ENCODE measurements at regions not wholly inside any gene's neighbourhood (a gene's known extent, or its start where the extent isn't known, plus 50 kb on each side); places are given as distances from the start of the nearest gene placed in this dataset.

- DNase-seq (ENCODE audit: low read depth): peak; percentile 99
Measured at GRCh38 chr21:38985568-38986378, 180.0 kb downstream of the ETS2 start.

- DNase-seq (ENCODE audit: low read depth): peak; percentile 94
Measured at GRCh38 chr21:38984982-38985567, 179.3 kb downstream of the ETS2 start.

- no peak for DNase-seq (ENCODE audit: low read depth)
Measured at GRCh38 chr21:38984568-38984967, 178.8 kb downstream of the ETS2 start.

- no peak for DNase-seq (ENCODE audit: low read depth)
Measured at GRCh38 chr21:38983560-38983959, 177.8 kb downstream of the ETS2 start.

- DNase-seq (ENCODE audit: low read depth): no peak
Measured at GRCh38 chr21:38982804-38983203, 177.1 kb downstream of the ETS2 start.

- DNase-seq (ENCODE audit: low read depth): peak; percentile 46
Measured at GRCh38 chr21:38982096-38982495, 176.4 kb downstream of the ETS2 start.

- no peak for DNase-seq (ENCODE audit: low read depth)
Measured at GRCh38 chr21:38980416-38981313, 174.9 kb downstream of the ETS2 start.

GRCh38 chr21:38979271-38980121 lies 173.8 kb downstream of the ETS2 start:
- peak; percentile 15 for DNase-seq (ENCODE audit: low read depth)

- no peak for DNase-seq (ENCODE audit: low read depth)
Measured at GRCh38 chr21:38976900-38977299, 171.2 kb downstream of the ETS2 start.

GRCh38 chr21:38973552-38973951 lies 167.8 kb downstream of the ETS2 start:
- no peak for DNase-seq (ENCODE audit: low read depth)

GRCh38 chr21:38972078-38972477 lies 166.3 kb downstream of the ETS2 start:
- no peak for DNase-seq (ENCODE audit: low read depth)

- DNase-seq (ENCODE audit: low read depth): no peak
Measured at GRCh38 chr21:38970765-38971164, 165.0 kb downstream of the ETS2 start.

- DNase-seq (ENCODE audit: low read depth): no peak
Measured at GRCh38 chr21:38968887-38969543, 163.3 kb downstream of the ETS2 start.

- peak; percentile 90 for DNase-seq (ENCODE audit: low read depth)
Measured at GRCh38 chr21:38965910-38966504, 160.3 kb downstream of the ETS2 start.

- DNase-seq (ENCODE audit: low read depth): no peak
Measured at GRCh38 chr21:38965241-38965640, 159.5 kb downstream of the ETS2 start.

GRCh38 chr21:38963006-38963405 lies 157.3 kb downstream of the ETS2 start:
- DNase-seq (ENCODE audit: low read depth): no peak

GRCh38 chr21:38960251-38960650 lies 154.5 kb downstream of the ETS2 start:
- DNase-seq (ENCODE audit: low read depth): no peak

GRCh38 chr21:38959692-38960061 lies 153.9 kb downstream of the ETS2 start:
- DNase-seq (ENCODE audit: low read depth): no peak

GRCh38 chr21:38958940-38959691 lies 153.4 kb downstream of the ETS2 start:
- DNase-seq (ENCODE audit: low read depth): peak; percentile 86

GRCh38 chr21:38958323-38958705 lies 152.6 kb downstream of the ETS2 start:
- no peak for DNase-seq (ENCODE audit: low read depth)
